Fibroblast of the aortic adventitia (primary cell): ENCODE measurements at regions not wholly inside any gene's neighbourhood (a gene's known extent, or its start where the extent isn't known, plus 50 kb on each side); places are given as distances from the start of the nearest gene placed in this dataset.

Source experiments
- DNase-seq: peaks from one replicate; pipeline ENCODE4 v3.0.0-alpha.2; 2010; ENCODE audit warnings: low read depth
- H3K4me3 ChIP-seq: 2 replicates; pipeline ENCODE4 v1.5.1; 2011; ENCODE audit warnings: low read depth, mild to moderate bottlenecking, control low read depth, low read length, moderate library complexity
- TF ChIP-seq, protein P1 (sequence below): IDR thresholded peaks from 2 replicates; pipeline ENCODE4 v1.5.1; 2011; ENCODE audit warnings: mild to moderate bottlenecking, low read length, control low read depth, inconsistent platforms; ENCODE audit not compliant: insufficient read depth

DNA sequence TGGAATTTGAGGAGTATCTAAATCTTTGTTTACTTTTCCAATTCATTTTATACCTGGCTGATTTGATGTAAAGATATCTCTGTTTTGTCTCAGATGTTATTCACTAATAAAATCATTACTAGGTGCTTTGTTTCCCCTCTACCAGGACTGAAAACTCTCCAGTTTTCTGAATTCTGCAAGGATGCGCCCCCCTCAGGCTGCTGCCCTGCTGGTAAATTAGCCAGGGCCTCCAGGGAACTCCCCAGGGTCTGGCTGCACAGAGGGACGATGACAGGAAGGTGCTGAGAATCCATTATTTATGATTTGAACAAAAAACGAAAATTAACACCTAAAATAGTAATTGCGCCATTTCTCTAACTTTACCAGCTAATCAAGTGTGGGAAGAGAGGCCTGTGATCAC, 541.2 kb upstream of the POU3F3 start:
- no peak for DNase-seq
- no peak overlapping the region for H3K4me3 ChIP-seq
- TF ChIP-seq, protein P1, sequence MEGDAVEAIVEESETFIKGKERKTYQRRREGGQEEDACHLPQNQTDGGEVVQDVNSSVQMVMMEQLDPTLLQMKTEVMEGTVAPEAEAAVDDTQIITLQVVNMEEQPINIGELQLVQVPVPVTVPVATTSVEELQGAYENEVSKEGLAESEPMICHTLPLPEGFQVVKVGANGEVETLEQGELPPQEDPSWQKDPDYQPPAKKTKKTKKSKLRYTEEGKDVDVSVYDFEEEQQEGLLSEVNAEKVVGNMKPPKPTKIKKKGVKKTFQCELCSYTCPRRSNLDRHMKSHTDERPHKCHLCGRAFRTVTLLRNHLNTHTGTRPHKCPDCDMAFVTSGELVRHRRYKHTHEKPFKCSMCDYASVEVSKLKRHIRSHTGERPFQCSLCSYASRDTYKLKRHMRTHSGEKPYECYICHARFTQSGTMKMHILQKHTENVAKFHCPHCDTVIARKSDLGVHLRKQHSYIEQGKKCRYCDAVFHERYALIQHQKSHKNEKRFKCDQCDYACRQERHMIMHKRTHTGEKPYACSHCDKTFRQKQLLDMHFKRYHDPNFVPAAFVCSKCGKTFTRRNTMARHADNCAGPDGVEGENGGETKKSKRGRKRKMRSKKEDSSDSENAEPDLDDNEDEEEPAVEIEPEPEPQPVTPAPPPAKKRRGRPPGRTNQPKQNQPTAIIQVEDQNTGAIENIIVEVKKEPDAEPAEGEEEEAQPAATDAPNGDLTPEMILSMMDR = no peak

DNA sequence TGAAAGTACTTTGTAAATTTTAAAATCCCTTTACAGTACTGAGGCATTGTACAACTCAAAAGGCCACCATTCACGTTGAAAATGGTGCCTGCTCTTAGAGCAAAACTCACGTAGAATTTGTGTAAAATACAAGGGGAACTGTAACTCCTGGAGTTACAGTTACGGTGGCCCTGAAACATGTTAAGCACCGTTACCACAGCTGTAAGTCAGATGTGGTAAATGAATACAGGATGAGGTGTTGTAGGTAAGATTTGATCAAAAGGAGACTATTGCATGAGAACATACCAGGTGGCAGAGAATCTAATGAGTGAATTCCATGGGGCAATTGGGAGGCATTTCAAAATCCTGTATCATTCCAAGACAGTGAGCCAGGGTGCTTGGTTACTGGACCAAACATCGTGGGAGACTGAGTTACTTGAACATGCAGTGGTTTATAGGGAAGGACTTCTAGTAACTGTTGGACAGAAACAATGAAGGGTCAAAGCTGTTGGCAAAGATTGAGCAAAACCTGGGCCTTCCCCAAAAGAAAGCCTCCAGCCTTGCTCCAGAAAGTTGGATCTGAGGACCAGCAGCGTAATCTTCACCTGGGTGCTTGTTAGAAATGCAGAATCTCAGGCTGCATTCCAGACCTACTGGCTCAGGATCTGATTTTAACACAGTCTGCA, 535.8 kb upstream of the POU3F3 start:
- DNase-seq = no peak
- TF ChIP-seq, protein P1 = no peak
- no peak overlapping the region for H3K4me3 ChIP-seq

DNA sequence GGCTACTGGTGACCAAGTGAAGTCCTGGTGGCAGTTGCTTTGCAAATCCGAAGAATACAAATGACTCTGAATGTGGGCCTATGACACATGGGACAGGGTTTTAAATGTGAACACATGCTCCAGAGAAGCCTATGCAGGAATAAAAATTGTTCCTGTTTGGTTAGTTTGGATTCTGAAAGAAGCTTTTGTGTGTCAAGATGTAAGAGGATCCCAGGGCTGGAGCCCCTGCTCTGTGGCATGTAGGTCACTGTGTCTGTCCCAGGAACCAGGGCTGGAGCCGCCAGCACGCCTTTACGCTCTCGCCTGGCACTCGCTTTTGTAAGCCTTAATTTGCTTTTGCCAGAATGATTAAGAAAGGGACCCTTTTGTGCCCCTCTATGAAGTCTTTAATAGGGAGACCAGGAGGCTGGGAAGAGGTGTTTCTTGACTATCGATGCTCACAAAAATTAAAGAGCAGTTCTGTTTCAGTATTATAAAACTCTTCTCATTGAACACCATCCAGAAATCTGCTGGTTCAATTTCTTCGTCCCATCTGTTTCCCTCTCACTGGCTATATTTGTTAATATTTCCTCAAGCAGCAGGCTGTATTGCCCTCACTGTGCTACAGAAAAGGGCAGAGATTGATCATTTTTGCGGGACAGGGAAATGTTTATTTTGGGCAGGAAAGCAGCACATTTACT, 532.7 kb upstream of the POU3F3 start:
- DNase-seq = no peak
- TF ChIP-seq, protein P1 = no peak
- no peak overlapping the region for H3K4me3 ChIP-seq

DNA sequence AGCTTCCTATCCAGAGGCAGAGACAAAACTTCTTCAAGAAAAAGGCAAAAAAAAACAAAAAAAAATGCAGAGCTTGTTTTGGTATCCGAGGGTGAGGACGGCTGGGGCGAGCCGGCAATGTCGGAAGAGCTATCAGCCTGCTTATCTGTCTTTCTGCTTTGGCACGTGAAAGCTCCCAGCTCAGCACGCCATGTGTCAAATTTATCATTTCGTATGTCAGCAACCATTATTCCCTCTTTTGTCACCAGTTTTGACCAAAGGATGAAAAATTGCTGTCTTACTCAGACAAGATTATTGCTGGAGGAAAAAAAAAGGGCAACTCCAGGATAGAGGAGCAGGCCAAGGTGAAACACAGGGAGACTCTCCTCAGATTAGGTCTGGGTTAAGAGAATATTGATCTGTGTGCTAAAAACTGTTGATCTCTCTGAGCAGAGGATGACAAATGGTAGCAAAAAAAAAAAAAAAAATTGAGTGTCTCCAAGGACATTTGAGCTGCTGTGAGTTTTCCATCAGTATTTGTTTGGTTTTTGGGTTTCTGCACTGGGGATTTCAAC, 532.0 kb upstream of the POU3F3 start:
- H3K4me3 ChIP-seq = no peak overlapping the region
- TF ChIP-seq, protein P1 = no peak

DNA sequence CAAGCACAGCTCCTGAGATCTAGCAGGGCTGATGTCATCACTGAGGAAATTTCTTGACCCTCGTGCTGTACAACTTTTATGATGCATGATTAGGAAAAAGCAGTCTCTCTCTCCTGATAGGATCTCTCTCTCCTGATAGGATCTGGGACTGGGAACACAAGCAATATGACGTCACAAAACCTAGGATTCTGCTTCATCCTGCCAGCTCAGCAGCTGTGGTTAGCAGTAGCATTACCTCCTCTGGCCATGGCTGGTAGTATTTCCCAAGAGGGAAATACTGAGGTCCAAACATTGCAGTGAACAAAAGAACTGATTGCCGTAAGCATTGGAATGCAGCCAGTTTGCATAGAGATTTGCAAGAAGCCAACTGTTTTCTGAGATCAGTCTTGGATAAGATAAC, 521.2 kb upstream of the POU3F3 start:
- TF ChIP-seq, protein P1 = no peak
- DNase-seq = no peak
- H3K4me3 ChIP-seq = no peak overlapping the region

More for the DNA sequence above, 532.0 kb upstream of the POU3F3 start:
- no peak for DNase-seq

DNA sequence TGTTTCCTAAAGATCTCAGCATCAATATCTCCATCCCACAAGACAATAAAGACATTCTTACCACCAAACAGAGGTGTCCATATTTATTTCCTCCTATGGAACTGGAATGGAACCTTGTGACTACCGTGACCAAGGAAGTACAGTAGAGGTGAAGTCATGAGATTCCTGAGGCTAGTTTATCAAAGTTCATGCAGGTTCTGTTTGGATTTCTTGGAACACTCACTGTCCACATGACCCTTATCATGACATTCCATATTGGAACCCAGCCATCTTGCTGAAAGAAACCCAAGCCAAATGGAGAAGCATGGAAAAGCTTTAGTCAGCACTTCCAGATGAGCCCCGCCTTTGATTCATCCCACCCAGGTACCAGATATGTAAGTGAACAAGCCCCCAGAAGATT, 516.0 kb upstream of the POU3F3 start:
- no peak overlapping the region for H3K4me3 ChIP-seq
- DNase-seq = no peak
- TF ChIP-seq, protein P1 = no peak
